ENCODE measurements at regions not wholly inside any gene's neighbourhood (a gene's known extent, or its start where the extent isn't known, plus 50 kb on each side); places are given as distances from the start of the nearest gene placed in this dataset.

DNA sequence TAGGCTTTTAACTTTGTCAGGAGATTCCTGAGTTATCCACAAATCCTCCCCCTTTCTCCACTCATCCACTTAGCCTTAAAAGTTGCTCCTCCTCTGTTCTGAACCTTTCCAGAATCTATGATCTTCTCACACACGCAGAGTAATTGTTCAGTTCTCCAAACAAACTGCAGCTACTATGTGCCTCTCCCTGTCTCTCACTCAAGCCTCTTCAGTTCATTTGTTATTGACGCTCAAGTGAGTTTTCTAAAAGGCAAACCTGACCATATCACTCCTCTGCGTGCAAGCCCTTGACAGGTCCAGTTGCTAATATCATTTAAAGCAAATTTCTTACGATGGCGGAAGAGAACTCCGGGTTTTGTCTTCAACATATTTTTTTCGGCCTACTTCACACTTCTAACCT, 1169.7 kb upstream of the TENM4 start:
- Histone ChIP-seq H3K27ac (ENCODE audit: extremely low read length, insufficient read depth, low read length) (no peak overlapping the region), H3K79me2 (ENCODE audit: insufficient read depth, low read length) (no peaks in the 10 kb centered on the region), H3K9ac (ENCODE audit: insufficient read depth, low read depth, low read length) (no peak overlapping the region), H3K4me3 (replicated peaks in 1 of 3; ENCODE audit: insufficient read depth in 1 of 3, low read depth in 2 of 3, low read length in 3 of 3) (no peak overlapping the region), H3K9me3 (ENCODE audit: low read length) (no peaks in the 10 kb centered on the region), H3K27me3 (ENCODE audit: control insufficient read depth in 1 of 2, insufficient read depth in 2 of 2, low read length in 2 of 2) (no peaks in the 10 kb centered on the region; a peak in 1 of 5 replicates), H2AFZ (ENCODE audit: low read length) (no peak overlapping the region), H3K4me2 (ENCODE audit: low read depth, low read length) (no peak overlapping the region), H4K20me1 (ENCODE audit: insufficient read depth, low read length) (no peaks in the 10 kb centered on the region), H3K4me1 (ENCODE audit: insufficient read depth, low read length) (no peaks in the 10 kb centered on the region), H3K36me3 (replicated peaks in 1 of 2; ENCODE audit: control insufficient read depth in 1 of 2, insufficient read depth in 2 of 2, low read length in 2 of 2) (no peaks in the 10 kb centered on the region)
- TF ChIP-seq ZBTB42 (CRISPR knock-in tag; IDR thresholded peaks at IDR 0.05) (no peak), CREM (IDR thresholded peaks at IDR 0.05) (no peak), CREM (CRISPR knock-in tag; IDR thresholded peaks at IDR 0.05) (no peak), E2F5 (CRISPR knock-in tag; conservative IDR thresholded peaks at IDR 0.05) (no peak), IRF1 (CRISPR knock-in tag; IDR thresholded peaks at IDR 0.05; ENCODE audit: low read depth) (no peak), NRL (CRISPR knock-in tag; IDR thresholded peaks at IDR 0.05; ENCODE audit: borderline replicate concordance) (no peak)
- TF ChIP-seq, protein P1, sequence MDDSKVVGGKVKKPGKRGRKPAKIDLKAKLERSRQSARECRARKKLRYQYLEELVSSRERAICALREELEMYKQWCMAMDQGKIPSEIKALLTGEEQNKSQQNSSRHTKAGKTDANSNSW (CRISPR knock-in tag; IDR thresholded peaks at IDR 0.05; ENCODE audit: borderline replicate concordance) = no peak
- DNase-seq (ENCODE audit: low spot score) (no peak), FAIRE-seq (no peak), ATAC-seq (no peak)
- ChIA-PET POLR2A (no interaction called here), CTCF (ENCODE audit: low intra/inter-chr PET ratio, low total read pairs) (no interaction called here)
- whole genome bisulfite sequencing (ENCODE audit: low lambda C conversion rate) = 29% methylated on average over 7 of the region's 7 CpGs
- in situ Hi-C loops (cut with HindIII; ENCODE audit: extremely low pct_ligation_motif_present, low pct_unique_long_range_greater_than_20kb) = no loop called here
- intact Hi-C loops (cut with micrococcal nuclease; ENCODE audit: unreplicated experiment) = no loop called here
- BruUV-seq (replicated peaks) = no TSS peak

GRCh38 chr11:80603472-80603871, 1162.6 kb upstream of the TENM4 start:
- no peak for ATAC-seq
- Histone ChIP-seq H3K27me3 (ENCODE audit: control insufficient read depth in 1 of 2, insufficient read depth in 2 of 2, low read length in 2 of 2) (no peaks in the 10 kb centered on the region; a peak in 1 of 5 replicates), H2AFZ (ENCODE audit: low read length) (no peak overlapping the region), H3K36me3 (replicated peaks in 1 of 2; ENCODE audit: control insufficient read depth in 1 of 2, insufficient read depth in 2 of 2, low read length in 2 of 2) (no peaks in the 10 kb centered on the region), H3K27ac (ENCODE audit: extremely low read length, insufficient read depth, low read length) (no peak overlapping the region), H3K9me3 (ENCODE audit: low read length) (no peaks in the 10 kb centered on the region), H3K79me2 (ENCODE audit: insufficient read depth, low read length) (no peaks in the 10 kb centered on the region), H3K4me1 (ENCODE audit: insufficient read depth, low read length) (no peaks in the 10 kb centered on the region), H4K20me1 (ENCODE audit: insufficient read depth, low read length) (no peaks in the 10 kb centered on the region), H3K4me2 (ENCODE audit: low read depth, low read length) (no peak overlapping the region), H3K9ac (ENCODE audit: insufficient read depth, low read depth, low read length) (no peak overlapping the region), H3K4me3 (replicated peaks in 1 of 3; ENCODE audit: insufficient read depth in 1 of 3, low read depth in 2 of 3, low read length in 3 of 3) (no peak overlapping the region)
- ChIA-PET CTCF (ENCODE audit: low intra/inter-chr PET ratio, low total read pairs) (no interaction called here), POLR2A (no interaction called here)
- WGBS (ENCODE audit: low lambda C conversion rate) = 94% methylated on average over 2 of the region's 2 CpGs
- DNase-seq (ENCODE audit: low spot score) = no peak
- no TSS peak for BruUV-seq (replicated peaks)
- in situ Hi-C loops (cut with HindIII; ENCODE audit: extremely low pct_ligation_motif_present, low pct_unique_long_range_greater_than_20kb) (no loop called here), intact Hi-C loops (cut with micrococcal nuclease; ENCODE audit: unreplicated experiment) (no loop called here)
- TF ChIP-seq ZNF761 (CRISPR knock-in tag; conservative IDR thresholded peaks at IDR 0.05) (no peak), IKZF4 (CRISPR knock-in tag; IDR thresholded peaks at IDR 0.05; ENCODE audit: borderline replicate concordance, low read depth, not compliant biosample characterization) (no peak)
- no peak for FAIRE-seq
